T47D (cell line): ENCODE measurements at regions not wholly inside any gene's neighbourhood (a gene's known extent, or its start where the extent isn't known, plus 50 kb on each side); places are given as distances from the start of the nearest gene placed in this dataset.

ENCODE experiments used
- DNase-seq, 2 experiments: peaks; one replicate each; pipeline versions ENCODE4 v3.0.0 to v3.0.0-alpha.2; 2011 to 2012; ENCODE audit warnings: low read depth in 1 of 2, low spot score in 1 of 2
- JUND ChIP-seq: IDR thresholded peaks from 2 replicates; pipeline ENCODE4 v1.6.1; 2012; ENCODE audit warnings: low read depth
- in situ Hi-C: cut with HindIII; loops from 2 replicates; pipeline ENCODE4 v1.10.0; 2016; ENCODE audit warnings: low sequenced_read_pairs, low pct_unique_long_range_greater_than_20kb

GRCh38 chr1:232267092-232267836, 362.7 kb downstream of the SIPA1L2 start:
- no peak for DNase-seq
- TF ChIP-seq JUND: no peak
- in situ Hi-C loops: no loop called here

DNA sequence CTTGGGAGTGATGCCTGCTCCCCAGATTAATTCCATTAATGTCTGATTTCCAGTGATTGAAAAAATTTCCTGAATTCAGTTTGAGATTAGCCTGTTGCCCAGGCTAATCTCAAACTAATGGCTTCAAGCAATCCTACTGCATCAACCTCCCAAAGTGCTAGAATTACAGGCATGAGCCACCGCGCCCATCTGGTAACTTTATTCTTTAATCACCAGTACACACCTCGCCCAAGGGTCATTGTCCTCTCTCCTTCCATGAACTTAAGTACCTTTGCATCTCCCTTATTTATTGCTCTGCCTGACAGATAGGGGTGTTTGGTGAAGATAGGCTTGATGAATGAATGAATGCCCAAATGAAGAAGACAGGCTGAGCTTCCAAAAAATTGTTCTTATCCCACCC, 366.5 kb downstream of the SIPA1L2 start:
- no peak for TF ChIP-seq JUND
- no peak for DNase-seq
- in situ Hi-C loops: no loop called here

DNA sequence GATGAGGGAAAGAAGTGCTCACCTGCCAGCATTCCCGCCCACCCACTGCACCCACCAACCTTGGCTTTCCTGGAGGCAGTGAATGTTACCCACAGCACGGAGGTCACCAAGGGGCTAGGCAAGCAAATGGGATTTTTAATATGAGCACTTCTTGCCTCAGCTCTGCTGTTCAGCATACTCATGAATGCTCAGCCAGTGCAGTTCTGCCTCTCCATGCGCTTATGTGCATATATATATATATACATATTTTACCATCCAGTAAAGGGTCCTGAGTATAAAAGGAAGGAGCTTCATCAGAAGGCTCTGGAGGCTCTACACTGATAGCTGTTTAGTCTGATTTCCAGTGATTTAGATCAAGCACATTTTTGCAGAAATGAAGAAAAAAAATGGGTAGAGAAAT, 366.9 kb downstream of the SIPA1L2 start:
- TF ChIP-seq JUND: no peak
- in situ Hi-C loops: no loop called here
- no peak for DNase-seq

- peak; percentile 45 to 94 for DNase-seq
- TF ChIP-seq JUND: no peak
- in situ Hi-C loops: no loop called here
Measured at GRCh38 chr1:232260861-232261260, 369.1 kb downstream of the SIPA1L2 start.

- DNase-seq: no peak
- TF ChIP-seq JUND: no peak
- in situ Hi-C loops: no loop called here
Measured at GRCh38 chr1:232260045-232260444, 369.9 kb downstream of the SIPA1L2 start.

- DNase-seq: no peak
- in situ Hi-C loops: no loop called here
- TF ChIP-seq JUND: no peak
Measured at GRCh38 chr1:232259333-232259732, 370.6 kb downstream of the SIPA1L2 start.

DNA sequence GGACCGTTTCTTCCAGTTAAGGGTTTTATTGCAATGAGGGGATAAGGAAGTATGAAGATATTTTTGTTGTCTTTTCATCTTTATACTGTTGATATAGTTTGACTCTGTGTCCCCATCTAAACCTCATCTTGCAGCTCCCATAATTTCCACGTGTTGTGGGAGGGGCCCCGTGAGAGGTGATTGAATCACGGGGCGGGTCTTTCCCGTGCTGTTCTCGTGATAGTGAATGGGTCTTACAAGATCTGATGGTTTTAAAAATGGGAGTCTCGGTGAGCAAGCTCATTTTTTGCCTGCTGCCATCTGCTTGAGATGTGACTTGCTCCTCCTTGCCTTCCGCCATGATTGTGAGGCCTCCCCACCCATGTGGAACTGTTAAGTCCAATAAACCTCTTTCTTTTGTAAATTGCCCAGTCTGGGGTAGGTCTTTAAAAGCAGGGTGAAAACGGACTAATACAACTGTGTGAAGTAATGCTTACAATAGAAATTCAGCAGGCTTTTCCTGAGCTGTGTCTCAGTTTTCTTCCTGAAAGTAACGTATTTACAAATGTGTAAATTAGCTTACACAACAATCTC, 377.3 kb downstream of the SIPA1L2 start:
- no peak for DNase-seq
- no peak for TF ChIP-seq JUND
- in situ Hi-C loops: no loop called here

- no peak for DNase-seq
- in situ Hi-C loops: no loop called here
- TF ChIP-seq JUND: no peak
Measured at GRCh38 chr1:232250838-232251237, 379.1 kb downstream of the SIPA1L2 start.

GRCh38 chr1:232249861-232250777, 379.8 kb downstream of the SIPA1L2 start:
- TF ChIP-seq JUND: no peak
- in situ Hi-C loops: no loop called here
- DNase-seq: no peak

GRCh38 chr1:232249339-232249738, 380.6 kb downstream of the SIPA1L2 start:
- in situ Hi-C loops: no loop called here
- DNase-seq: no peak
- no peak for TF ChIP-seq JUND

DNA sequence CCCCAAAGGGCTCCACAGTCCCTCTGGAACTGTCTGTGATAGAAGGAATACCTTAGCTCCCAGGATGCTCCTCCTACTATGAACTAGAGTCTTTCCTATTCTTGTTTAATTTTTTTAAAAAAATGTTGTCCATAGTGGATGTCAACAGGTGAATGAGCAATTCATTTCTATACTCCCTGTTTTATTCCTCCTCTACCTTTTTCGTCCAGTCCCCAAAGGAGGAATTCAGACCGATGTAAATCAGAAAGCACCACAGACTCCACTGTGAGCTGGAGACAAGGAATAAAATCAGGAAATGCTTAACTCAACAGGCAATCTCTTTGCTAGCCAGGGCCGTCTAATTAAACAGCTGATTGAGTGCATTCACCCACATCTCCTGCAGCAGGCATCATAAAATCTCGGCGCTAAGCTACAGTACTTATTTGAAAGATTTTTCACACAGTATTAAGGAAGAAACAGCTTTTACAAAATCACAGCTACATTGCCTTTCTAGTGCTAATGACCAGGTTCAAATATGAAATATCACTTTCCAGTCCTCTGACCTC, 381.6 kb downstream of the SIPA1L2 start:
- in situ Hi-C loops: no loop called here
- no peak for TF ChIP-seq JUND

DNA sequence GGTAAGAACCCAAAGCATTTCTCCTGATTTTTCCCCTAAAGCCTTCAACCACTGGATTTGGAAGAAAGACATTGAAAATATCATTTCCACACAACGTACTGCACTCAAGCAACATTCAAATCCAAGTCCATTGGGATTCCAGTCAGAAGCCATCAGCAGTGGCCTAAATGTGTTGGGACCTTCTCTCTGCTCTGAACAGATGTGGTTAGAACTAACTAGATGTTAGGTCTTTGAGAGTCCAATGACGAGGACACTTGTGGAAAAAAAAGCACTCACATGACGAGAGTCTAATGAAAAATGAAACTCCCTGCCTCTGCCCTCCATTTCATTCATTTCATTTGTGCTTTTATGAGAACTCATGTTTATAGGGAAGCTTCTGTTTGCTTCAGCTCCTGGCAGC, 382.3 kb downstream of the SIPA1L2 start:
- no peak for TF ChIP-seq JUND
- DNase-seq: no peak
- in situ Hi-C loops: no loop called here

More for the DNA sequence above, 381.6 kb downstream of the SIPA1L2 start:
- no peak for DNase-seq

- no peak for DNase-seq
- in situ Hi-C loops: no loop called here
Measured at GRCh38 chr1:232244426-232244825, 385.5 kb downstream of the SIPA1L2 start.

More at GRCh38 chr1:232244426-232244825, 385.5 kb downstream of the SIPA1L2 start:
- no peak for TF ChIP-seq JUND
